Activated naive CD4-positive, alpha-beta T cell treated with anti-CD3 and anti-CD28 coated beads, Interleukin-2, amount 50 U/mL, for 24 hours (primary cell): ENCODE measurements at regions not wholly inside any gene's neighbourhood (a gene's known extent, or its start where the extent isn't known, plus 50 kb on each side); places are given as distances from the start of the nearest gene placed in this dataset.

Experiments used
- H3K27ac Mint-ChIP-seq: one replicate; pipeline ENCODE4 v1.8.0; 2021; ENCODE audit warnings: mild to moderate bottlenecking, mixed read lengths
- H3K27me3 Mint-ChIP-seq: one replicate; pipeline ENCODE4 v1.8.0; 2021; ENCODE audit warnings: mixed read lengths
- H3K36me3 Mint-ChIP-seq: one replicate; pipeline ENCODE4 v1.8.0; 2021; ENCODE audit warnings: mixed read lengths
- H3K4me1 Mint-ChIP-seq: one replicate; pipeline ENCODE4 v1.8.0; 2021; ENCODE audit warnings: mixed read lengths
- H3K4me3 Mint-ChIP-seq: one replicate; pipeline ENCODE4 v1.8.0; 2021; ENCODE audit warnings: mild to moderate bottlenecking, mixed read lengths
- H3K9me3 Mint-ChIP-seq: one replicate; pipeline ENCODE4 v1.8.0; 2021; ENCODE audit warnings: mixed read lengths

- no peaks in the 10 kb centered on the region for H3K36me3 Mint-ChIP-seq
- no peaks in the 10 kb centered on the region for H3K9me3 Mint-ChIP-seq
- H3K4me1 Mint-ChIP-seq, result no peaks in the 10 kb centered on the region
- no peak overlapping the region for H3K4me3 Mint-ChIP-seq
- H3K27ac Mint-ChIP-seq, result no peak overlapping the region
- H3K27me3 Mint-ChIP-seq, result no peaks in the 10 kb centered on the region
Measured at GRCh38 chr9:38298904-38299303, 93.6 kb upstream of the ALDH1B1 start.

- Mint-ChIP-seq H3K4me1 (no peaks in the 10 kb centered on the region), H3K36me3 (no peaks in the 10 kb centered on the region), H3K27me3 (no peaks in the 10 kb centered on the region), H3K27ac (no peak overlapping the region), H3K9me3 (no peaks in the 10 kb centered on the region), H3K4me3 (no peak overlapping the region)
Measured at GRCh38 chr9:38298503-38298902, 94.0 kb upstream of the ALDH1B1 start.

DNA sequence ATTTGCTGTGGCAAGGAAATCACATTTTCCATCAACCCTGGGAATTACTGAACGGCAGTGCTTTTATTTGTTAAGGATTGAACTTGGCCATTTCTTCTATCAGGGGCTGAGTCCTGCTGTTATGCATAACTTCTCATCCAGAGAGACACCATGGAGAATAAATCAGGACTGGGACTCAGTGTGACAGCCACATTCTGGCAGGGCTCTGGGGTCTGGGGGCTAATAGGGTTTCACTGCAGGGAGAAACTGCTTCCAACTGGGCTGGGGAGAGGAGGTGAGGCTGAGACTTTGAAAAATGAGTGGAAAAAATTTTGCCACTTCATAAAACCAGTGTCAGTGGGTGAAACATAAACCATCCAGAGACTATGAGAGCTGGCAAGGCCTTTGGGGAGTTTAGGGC, 95.7 kb upstream of the ALDH1B1 start:
- Mint-ChIP-seq H3K36me3 (no peaks in the 10 kb centered on the region), H3K27ac (no peak overlapping the region), H3K4me1 (no peaks in the 10 kb centered on the region), H3K9me3 (no peaks in the 10 kb centered on the region), H3K4me3 (no peak overlapping the region), H3K27me3 (no peaks in the 10 kb centered on the region)

GRCh38 chr9:38295764-38296163, 96.7 kb upstream of the ALDH1B1 start:
- Mint-ChIP-seq H3K4me1 (no peaks in the 10 kb centered on the region), H3K4me3 (no peak overlapping the region), H3K36me3 (no peaks in the 10 kb centered on the region), H3K9me3 (no peaks in the 10 kb centered on the region), H3K27me3 (no peaks in the 10 kb centered on the region), H3K27ac (no peak overlapping the region)

- H3K27me3 Mint-ChIP-seq, result no peaks in the 10 kb centered on the region
- H3K27ac Mint-ChIP-seq, result no peak overlapping the region
- no peaks in the 10 kb centered on the region for H3K9me3 Mint-ChIP-seq
- no peaks in the 10 kb centered on the region for H3K4me1 Mint-ChIP-seq
- no peaks in the 10 kb centered on the region for H3K36me3 Mint-ChIP-seq
- no peak overlapping the region for H3K4me3 Mint-ChIP-seq
Measured at GRCh38 chr9:38294220-38294960, 98.1 kb upstream of the ALDH1B1 start.

GRCh38 chr9:38293022-38293421, 99.5 kb upstream of the ALDH1B1 start:
- H3K36me3 Mint-ChIP-seq, result no peaks in the 10 kb centered on the region
- no peak overlapping the region for H3K27ac Mint-ChIP-seq
- H3K9me3 Mint-ChIP-seq, result no peaks in the 10 kb centered on the region
- no peaks in the 10 kb centered on the region for H3K27me3 Mint-ChIP-seq
- H3K4me1 Mint-ChIP-seq, result no peaks in the 10 kb centered on the region
- no peak overlapping the region for H3K4me3 Mint-ChIP-seq

DNA sequence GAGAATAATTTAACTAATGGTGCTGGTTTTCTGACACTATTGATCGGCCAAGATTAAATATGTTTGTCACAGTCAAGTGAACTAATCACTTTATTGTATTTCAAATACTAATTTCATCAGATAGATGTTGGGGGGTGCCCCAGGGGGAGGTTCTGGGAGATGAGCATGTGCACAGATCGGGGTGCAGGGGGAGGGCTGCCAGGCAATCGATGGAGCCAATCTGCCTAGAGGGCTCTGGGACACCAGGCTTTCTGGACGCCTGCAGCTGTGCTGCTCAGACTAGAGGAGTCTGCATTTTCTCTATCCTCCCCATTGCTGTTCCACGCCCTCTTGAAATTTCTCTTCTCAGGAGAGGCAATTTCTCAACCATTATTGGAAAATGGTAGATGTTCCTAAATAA, 100.0 kb upstream of the ALDH1B1 start:
- H3K4me3 Mint-ChIP-seq, result no peak overlapping the region
- no peak overlapping the region for H3K27ac Mint-ChIP-seq
- no peaks in the 10 kb centered on the region for H3K4me1 Mint-ChIP-seq
- H3K36me3 Mint-ChIP-seq, result no peaks in the 10 kb centered on the region
- no peaks in the 10 kb centered on the region for H3K9me3 Mint-ChIP-seq
- H3K27me3 Mint-ChIP-seq, result no peaks in the 10 kb centered on the region

DNA sequence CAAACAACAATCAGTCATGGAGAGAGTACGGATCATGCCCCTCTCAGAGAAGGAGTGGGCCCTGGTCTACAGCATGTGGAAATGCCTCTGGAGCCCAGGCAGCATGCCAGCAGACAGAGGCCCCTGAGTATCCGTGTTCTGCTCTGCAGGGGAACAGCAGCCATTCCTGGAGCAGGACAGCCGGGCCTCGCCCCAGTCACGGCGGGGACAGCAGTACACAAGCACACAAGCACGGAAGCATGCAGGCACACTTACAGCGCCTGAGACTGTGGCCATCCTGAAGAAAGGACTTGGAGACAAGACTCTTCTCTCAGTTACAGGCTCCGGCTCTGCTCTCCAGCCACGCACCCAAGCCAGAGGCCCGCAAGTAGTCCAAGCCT, 102.6 kb upstream of the ALDH1B1 start:
- Mint-ChIP-seq H3K27me3 (no peaks in the 10 kb centered on the region), H3K36me3 (no peaks in the 10 kb centered on the region), H3K9me3 (no peaks in the 10 kb centered on the region), H3K4me3 (no peak overlapping the region), H3K4me1 (no peaks in the 10 kb centered on the region), H3K27ac (no peak overlapping the region)

DNA sequence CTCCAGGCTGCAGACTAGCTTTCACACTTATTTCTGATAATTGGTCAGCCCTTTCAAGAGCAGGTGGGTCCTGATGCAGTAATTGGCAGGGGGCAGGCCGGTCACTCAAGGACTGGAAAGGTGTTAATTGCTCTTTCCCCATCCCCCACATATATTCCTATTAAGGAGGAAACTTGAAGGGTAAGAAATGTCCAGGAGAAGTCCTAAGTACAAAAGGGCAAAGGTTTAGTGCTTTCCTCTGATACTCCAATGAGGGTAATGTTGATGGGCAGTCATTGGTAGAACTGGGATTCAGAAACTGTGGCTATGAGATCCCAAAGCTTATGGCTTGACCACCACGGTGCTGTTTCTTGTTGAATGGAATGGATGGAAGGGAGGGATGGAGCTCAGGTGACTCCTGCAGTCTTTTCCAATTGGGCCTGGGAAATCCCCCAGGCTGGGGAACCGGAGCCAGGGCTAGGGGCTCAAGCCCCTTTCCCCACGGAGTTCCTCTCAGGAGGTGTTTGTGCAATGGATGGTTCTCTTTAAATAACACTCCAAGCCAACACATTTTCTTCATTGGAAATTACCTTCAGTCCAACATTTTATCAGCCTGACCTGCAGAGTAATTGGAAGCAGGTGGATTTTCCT, 103.2 kb upstream of the ALDH1B1 start:
- H3K4me3 Mint-ChIP-seq, result no peak overlapping the region
- H3K36me3 Mint-ChIP-seq, result no peaks in the 10 kb centered on the region
- H3K4me1 Mint-ChIP-seq, result no peaks in the 10 kb centered on the region
- no peaks in the 10 kb centered on the region for H3K9me3 Mint-ChIP-seq
- H3K27ac Mint-ChIP-seq, result no peak overlapping the region
- no peaks in the 10 kb centered on the region for H3K27me3 Mint-ChIP-seq

GRCh38 chr9:38288502-38288901, 104.0 kb upstream of the ALDH1B1 start:
- Mint-ChIP-seq H3K4me3 (no peak overlapping the region), H3K36me3 (no peaks in the 10 kb centered on the region), H3K27me3 (no peaks in the 10 kb centered on the region), H3K9me3 (no peaks in the 10 kb centered on the region), H3K4me1 (no peaks in the 10 kb centered on the region), H3K27ac (no peak overlapping the region)

DNA sequence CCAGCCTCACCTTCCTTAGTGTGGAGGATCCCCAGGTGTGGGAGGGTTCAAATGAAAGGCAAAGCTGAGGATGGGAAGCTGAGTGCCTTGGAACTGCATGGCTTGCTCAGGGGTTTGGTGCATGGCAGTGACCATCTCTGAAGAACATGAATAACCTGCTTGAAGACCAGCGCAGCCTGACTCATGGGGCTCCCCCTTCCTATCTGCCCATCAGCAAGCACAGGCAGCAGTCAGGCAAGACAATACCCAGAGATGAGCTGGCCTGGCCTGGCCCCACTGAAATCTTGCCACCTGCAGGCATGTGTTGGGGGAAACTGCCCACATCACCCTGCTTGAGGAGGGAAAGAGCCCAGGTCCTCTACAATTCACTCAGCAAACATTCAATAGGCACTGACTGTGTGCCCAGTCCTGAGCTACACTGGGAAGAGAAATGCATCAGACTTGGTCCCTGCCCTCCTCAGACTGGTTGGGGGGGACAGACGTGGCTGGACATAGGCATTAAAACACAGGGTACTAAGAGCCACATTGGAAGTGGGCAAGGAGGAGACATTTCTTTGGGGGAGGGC, 105.0 kb upstream of the ALDH1B1 start:
- H3K27me3 Mint-ChIP-seq, result no peaks in the 10 kb centered on the region
- H3K9me3 Mint-ChIP-seq, result no peaks in the 10 kb centered on the region
- H3K4me3 Mint-ChIP-seq, result no peak overlapping the region
- H3K36me3 Mint-ChIP-seq, result no peaks in the 10 kb centered on the region
- H3K4me1 Mint-ChIP-seq, result no peaks in the 10 kb centered on the region
- no peak overlapping the region for H3K27ac Mint-ChIP-seq

DNA sequence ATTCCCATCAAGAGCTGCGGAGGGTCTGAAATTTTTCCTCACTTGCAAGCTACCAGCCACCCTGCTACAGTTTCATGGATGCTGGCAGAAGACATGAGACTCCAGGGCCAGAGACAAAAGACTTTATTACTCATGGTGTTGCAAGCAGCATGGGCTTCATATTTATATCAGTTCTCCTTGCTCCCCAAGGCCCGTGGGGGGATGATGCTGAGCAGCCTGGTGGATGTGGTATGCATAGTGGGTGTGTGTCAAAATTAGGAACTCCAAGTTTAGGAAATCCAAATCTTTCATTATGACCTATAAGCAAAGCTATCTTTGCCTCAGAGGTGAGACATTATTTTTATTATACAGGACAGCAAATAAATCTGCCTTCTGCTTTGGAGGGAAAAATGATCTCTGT, 105.7 kb upstream of the ALDH1B1 start:
- Mint-ChIP-seq H3K4me1 (no peaks in the 10 kb centered on the region), H3K36me3 (no peaks in the 10 kb centered on the region), H3K4me3 (no peak overlapping the region), H3K9me3 (no peaks in the 10 kb centered on the region), H3K27ac (no peak overlapping the region), H3K27me3 (no peaks in the 10 kb centered on the region)

DNA sequence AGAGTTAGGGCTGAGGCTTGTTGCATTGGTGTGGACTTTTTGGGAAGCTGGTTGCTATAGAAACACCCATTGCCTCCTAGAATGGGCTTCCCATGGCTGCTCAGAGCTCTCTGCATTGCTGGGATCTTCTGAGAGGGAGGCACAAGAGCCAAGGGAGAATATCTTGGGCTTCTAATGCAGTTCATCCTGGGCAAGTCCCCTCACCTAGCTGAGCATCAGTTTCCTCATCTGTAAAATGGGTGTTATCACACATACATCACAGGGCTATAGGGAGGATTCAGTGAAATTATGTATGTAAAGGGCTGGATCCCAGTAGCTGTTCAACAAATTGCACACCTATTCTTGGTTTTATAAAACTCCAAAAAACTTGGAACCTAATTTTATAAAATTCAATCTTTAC, 106.1 kb upstream of the ALDH1B1 start:
- Mint-ChIP-seq H3K27ac (no peak overlapping the region), H3K9me3 (no peaks in the 10 kb centered on the region), H3K4me1 (no peaks in the 10 kb centered on the region), H3K4me3 (no peak overlapping the region), H3K27me3 (no peaks in the 10 kb centered on the region), H3K36me3 (no peaks in the 10 kb centered on the region)

GRCh38 chr9:38285236-38285635, 107.3 kb upstream of the ALDH1B1 start:
- no peak overlapping the region for H3K27ac Mint-ChIP-seq
- H3K4me1 Mint-ChIP-seq, result no peaks in the 10 kb centered on the region
- H3K27me3 Mint-ChIP-seq, result no peaks in the 10 kb centered on the region
- no peaks in the 10 kb centered on the region for H3K9me3 Mint-ChIP-seq
- H3K4me3 Mint-ChIP-seq, result no peak overlapping the region
- H3K36me3 Mint-ChIP-seq, result no peaks in the 10 kb centered on the region

DNA sequence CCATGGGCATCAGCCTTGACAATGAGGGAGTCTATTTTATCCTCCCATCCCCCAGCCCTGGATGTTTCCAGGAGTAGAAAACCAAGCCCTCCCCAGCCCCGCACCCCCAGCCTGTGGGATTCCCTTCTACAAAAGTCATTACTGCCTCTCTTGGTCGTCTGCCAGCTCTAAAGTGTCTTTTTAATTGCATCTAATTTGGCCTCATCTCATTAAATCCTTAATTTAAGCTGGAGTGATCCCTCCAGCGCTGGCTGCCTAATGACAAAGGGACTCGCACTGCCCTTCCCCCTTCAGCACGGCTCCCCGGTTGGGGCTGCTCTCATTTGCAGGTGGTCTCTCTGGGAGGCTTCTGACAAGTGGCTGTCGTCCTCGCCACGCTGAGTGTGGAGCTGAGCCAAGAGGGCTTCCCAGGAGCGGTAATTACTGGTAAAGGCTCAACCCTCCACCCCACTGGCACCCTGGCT, 107.9 kb upstream of the ALDH1B1 start:
- Mint-ChIP-seq H3K27ac (no peak overlapping the region), H3K9me3 (no peaks in the 10 kb centered on the region), H3K27me3 (no peaks in the 10 kb centered on the region), H3K36me3 (no peaks in the 10 kb centered on the region), H3K4me3 (no peak overlapping the region), H3K4me1 (no peaks in the 10 kb centered on the region)

- Mint-ChIP-seq H3K9me3 (no peaks in the 10 kb centered on the region), H3K27me3 (no peaks in the 10 kb centered on the region), H3K4me3 (no peak overlapping the region), H3K4me1 (peaks cover 4% of the 10 kb centered on the region), H3K27ac (no peak overlapping the region), H3K36me3 (no peaks in the 10 kb centered on the region)
Measured at GRCh38 chr9:38284039-38284575, 108.4 kb upstream of the ALDH1B1 start.
